NOMO-1 treated with dmso at 0.1 percent for 144 hours (cell line): ENCODE measurements at regions not wholly inside any gene's neighbourhood (a gene's known extent, or its start where the extent isn't known, plus 50 kb on each side); places are given as distances from the start of the nearest gene placed in this dataset.

Experiments used
- DNase-seq: peaks from one replicate; lab custom pipeline; 2025; ENCODE audit not compliant: unreplicated experiment; lab: John Stamatoyannopoulos, UW

GRCh38 chr20:24790746-24791283, 158.3 kb upstream of the CST7 start:
- DNase-seq, result no peak

GRCh38 chr20:24791953-24792352, 157.1 kb upstream of the CST7 start:
- no peak for DNase-seq

GRCh38 chr20:24792641-24793495, 156.2 kb upstream of the CST7 start:
- DNase-seq, result no peak

- no peak for DNase-seq
These were observed 153.6 kb upstream of the CST7 start for GRCh38 chr20:24795436-24795835.

GRCh38 chr20:24796236-24796635, 152.8 kb upstream of the CST7 start:
- DNase-seq, result no peak

GRCh38 chr20:24797113-24797512, 152.0 kb upstream of the CST7 start:
- no peak for DNase-seq

GRCh38 chr20:24797745-24798655, 151.1 kb upstream of the CST7 start:
- no peak for DNase-seq

GRCh38 chr20:24798930-24799705, 150.0 kb upstream of the CST7 start:
- DNase-seq, result no peak

- DNase-seq, result no peak
These were observed 149.0 kb upstream of the CST7 start for GRCh38 chr20:24799971-24800580.

GRCh38 chr20:24802286-24802820, 146.7 kb upstream of the CST7 start:
- DNase-seq, result no peak

- DNase-seq, result no peak
These were observed 144.4 kb upstream of the CST7 start for GRCh38 chr20:24804481-24805206.

GRCh38 chr20:24805456-24806238, 143.4 kb upstream of the CST7 start:
- DNase-seq, result no peak

GRCh38 chr20:24806705-24807676, 142.1 kb upstream of the CST7 start:
- DNase-seq, result no peak

- DNase-seq, result no peak
These were observed 140.5 kb upstream of the CST7 start for GRCh38 chr20:24808616-24809015.

- no peak for DNase-seq
These were observed 139.5 kb upstream of the CST7 start for GRCh38 chr20:24809606-24810005.

GRCh38 chr20:24810676-24811407, 138.2 kb upstream of the CST7 start:
- DNase-seq, result no peak

GRCh38 chr20:24812373-24812772, 136.7 kb upstream of the CST7 start:
- no peak for DNase-seq
